B cell (primary cell): ENCODE measurements at regions not wholly inside any gene's neighbourhood (a gene's known extent, or its start where the extent isn't known, plus 50 kb on each side); places are given as distances from the start of the nearest gene placed in this dataset.

Experiments
- CTCF ChIP-seq: fragments of 200-600 bp; IDR thresholded peaks from one replicate; pipeline ENCODE4 v1.8.0; 2022; ENCODE audit warnings: antibody characterized with exemption, mild to moderate bottlenecking
- EZH2 ChIP-seq: IDR thresholded peaks from 2 replicates; pipeline ENCODE4 v1.6.1; 2012; ENCODE audit warnings: borderline replicate concordance, low read depth, mild to moderate bottlenecking, moderate library complexity, low read length; ENCODE audit not compliant: insufficient read depth, poor library complexity, severe bottlenecking

GRCh38 chr11:123377355-123377754, 52.7 kb upstream of the GRAMD1B start:
- no peak for TF ChIP-seq CTCF
- no peak for TF ChIP-seq EZH2
